RWPE1 (cell line): ENCODE measurements at regions not wholly inside any gene's neighbourhood (a gene's known extent, or its start where the extent isn't known, plus 50 kb on each side); places are given as distances from the start of the nearest gene placed in this dataset.

Experiments
- CTCF ChIA-PET: fragments of 350-600 bp; sonication (Branson Sonifier 250); formaldehyde crosslinking; extraction: SDS; loops from one replicate; lab custom pipeline; 2021; lab: Yijun Ruan, JAX
- POLR2A ChIA-PET: fragments of 400-600 bp; formaldehyde crosslinking; extraction: SDS; loops from one replicate; lab custom pipeline; 2020; ENCODE audit warnings: antibody characterized with exemption; ENCODE audit not compliant: low non-redundant PET; lab: Yijun Ruan, JAX
- DNase-seq: peaks from one replicate; pipeline ENCODE4 v3.0.0; 2012; ENCODE audit warnings: low spot score
- H3K27ac ChIP-seq: fragments of 450-650 bp; 2 replicates; pipeline ENCODE4 v1.5.1; 2017
- CTCF ChIP-seq: fragments of 450-650 bp; conservative IDR thresholded peaks from 2 replicates; pipeline ENCODE4 v1.5.1; 2017; ENCODE audit warnings: low read depth, mild to moderate bottlenecking

DNA sequence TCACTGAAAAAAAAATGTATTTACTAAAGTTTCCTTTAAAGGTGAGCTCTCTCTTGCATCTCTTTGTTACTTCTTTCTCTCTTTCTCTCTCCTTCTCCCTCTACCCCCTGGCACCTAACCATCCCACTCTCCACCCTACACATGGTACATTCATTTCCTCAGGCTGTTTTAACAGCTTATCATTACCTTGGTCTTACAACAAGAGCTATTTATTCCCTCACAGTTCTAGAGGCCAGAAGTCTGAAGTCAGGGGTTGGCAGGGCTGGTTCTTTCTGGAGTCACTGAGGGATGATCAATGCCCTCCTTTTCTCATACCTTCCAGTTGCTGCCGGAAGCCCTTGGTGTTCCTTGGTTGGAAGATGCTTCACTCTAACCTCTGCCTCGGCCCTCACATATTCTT lies 91.1 kb upstream of the DSCAM start:
- POLR2A ChIA-PET, result no interaction called here
- TF ChIP-seq CTCF, result no peak
- no peak overlapping the region for H3K27ac ChIP-seq
- no peak for DNase-seq
- CTCF ChIA-PET, result no interaction called here

DNA sequence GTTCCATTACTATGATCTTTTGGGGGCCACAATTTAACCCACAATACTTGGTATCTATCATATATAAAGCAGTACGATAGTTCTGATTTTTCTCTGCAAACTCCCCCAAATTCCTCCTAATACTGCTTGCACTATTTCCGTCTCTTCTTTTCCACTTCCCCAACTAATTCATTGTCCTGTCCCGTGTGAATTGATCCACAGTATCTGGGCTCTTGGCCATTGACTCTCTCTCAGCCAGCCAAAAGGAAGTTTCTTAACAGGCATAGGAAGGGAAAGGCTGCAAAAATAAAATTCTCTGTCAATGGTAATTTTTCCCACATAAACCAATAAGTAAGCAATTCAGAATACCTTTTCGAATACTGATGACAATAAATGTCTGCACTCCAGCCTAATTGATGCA lies 91.7 kb upstream of the DSCAM start:
- no peak overlapping the region for H3K27ac ChIP-seq
- DNase-seq, result no peak

GRCh38 chr21:40947713-40948112 lies 100.8 kb upstream of the DSCAM start:
- TF ChIP-seq CTCF, result no peak
- CTCF ChIA-PET, result no interaction called here
- H3K27ac ChIP-seq, result no peak overlapping the region
- DNase-seq, result no peak
- POLR2A ChIA-PET, result no interaction called here

More for the DNA sequence above, 91.7 kb upstream of the DSCAM start:
- ChIA-PET CTCF (no interaction called here), POLR2A (no interaction called here)
- TF ChIP-seq CTCF, result no peak

GRCh38 chr21:40950970-40951369 lies 104.0 kb upstream of the DSCAM start:
- ChIA-PET POLR2A (no interaction called here), CTCF (no interaction called here)
- H3K27ac ChIP-seq, result no peak overlapping the region
- no peak for DNase-seq
- no peak for TF ChIP-seq CTCF

GRCh38 chr21:40952551-40953323 lies 105.8 kb upstream of the DSCAM start:
- CTCF ChIA-PET, result no interaction called here

GRCh38 chr21:40964691-40965090 lies 117.7 kb upstream of the DSCAM start:
- H3K27ac ChIP-seq, result no peak overlapping the region
- ChIA-PET CTCF (interaction anchor here (0.7 kb wide), 1 partner anchor 102 kb away, joined by 3 read pairs; no protein-coding TSS in a partner anchor), POLR2A (no interaction called here)
- DNase-seq, result no peak
- no peak for TF ChIP-seq CTCF

More at GRCh38 chr21:40952551-40953323, 105.8 kb upstream of the DSCAM start:
- DNase-seq, result no peak
- TF ChIP-seq CTCF, result no peak
- POLR2A ChIA-PET, result no interaction called here
- no peak overlapping the region for H3K27ac ChIP-seq
